ENCODE measurements at regions not wholly inside any gene's neighbourhood (a gene's known extent, or its start where the extent isn't known, plus 50 kb on each side); places are given as distances from the start of the nearest gene placed in this dataset.

DNA sequence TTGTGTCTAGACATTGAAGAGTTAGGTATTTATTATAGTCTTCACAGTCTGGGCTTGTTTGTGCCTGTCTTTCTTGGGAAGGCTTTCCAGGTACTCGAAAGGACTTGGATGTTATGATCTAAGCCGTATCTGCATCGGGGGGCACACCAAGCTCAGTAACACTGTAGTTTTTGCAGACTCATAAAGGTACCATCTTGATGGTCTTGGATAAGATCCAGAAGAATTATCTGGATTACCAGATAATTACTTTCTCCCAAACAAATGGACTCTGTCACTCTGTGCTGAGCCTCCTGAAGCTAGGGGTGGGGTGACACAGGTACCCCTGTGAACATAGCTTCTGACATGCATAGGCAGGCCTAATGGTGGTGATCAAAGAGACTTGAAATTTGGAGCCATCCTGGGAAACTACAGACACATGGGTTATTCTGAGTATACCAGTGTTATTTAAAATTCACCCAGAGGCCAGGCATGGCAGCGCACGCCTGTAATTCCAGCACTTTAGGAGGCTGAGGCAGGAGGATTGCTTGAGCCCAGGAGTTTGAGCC, 238.6 kb upstream of the TPM1 start:
- no peak for DNase-seq (ENCODE audit: low read depth)

DNA sequence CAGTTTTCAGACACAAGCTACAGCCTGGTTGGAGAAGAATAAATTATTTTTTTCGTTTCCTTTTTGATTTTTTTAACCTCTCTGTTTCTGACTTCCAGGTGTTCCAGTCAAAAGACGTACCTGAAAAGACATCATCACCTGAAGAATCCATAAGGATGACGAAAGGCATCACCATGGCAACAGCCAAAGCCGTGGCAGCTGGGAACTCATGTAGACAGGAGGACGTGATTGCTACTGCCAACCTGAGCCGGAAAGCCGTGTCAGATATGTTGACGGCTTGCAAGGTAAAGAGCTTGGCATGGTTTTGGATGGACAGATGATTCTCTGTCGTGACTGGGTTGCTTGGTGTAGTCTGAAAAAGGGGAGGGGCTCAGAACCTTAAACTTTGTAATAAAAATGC, 237.0 kb upstream of the TPM1 start:
- no peak for DNase-seq (ENCODE audit: low read depth)

DNA sequence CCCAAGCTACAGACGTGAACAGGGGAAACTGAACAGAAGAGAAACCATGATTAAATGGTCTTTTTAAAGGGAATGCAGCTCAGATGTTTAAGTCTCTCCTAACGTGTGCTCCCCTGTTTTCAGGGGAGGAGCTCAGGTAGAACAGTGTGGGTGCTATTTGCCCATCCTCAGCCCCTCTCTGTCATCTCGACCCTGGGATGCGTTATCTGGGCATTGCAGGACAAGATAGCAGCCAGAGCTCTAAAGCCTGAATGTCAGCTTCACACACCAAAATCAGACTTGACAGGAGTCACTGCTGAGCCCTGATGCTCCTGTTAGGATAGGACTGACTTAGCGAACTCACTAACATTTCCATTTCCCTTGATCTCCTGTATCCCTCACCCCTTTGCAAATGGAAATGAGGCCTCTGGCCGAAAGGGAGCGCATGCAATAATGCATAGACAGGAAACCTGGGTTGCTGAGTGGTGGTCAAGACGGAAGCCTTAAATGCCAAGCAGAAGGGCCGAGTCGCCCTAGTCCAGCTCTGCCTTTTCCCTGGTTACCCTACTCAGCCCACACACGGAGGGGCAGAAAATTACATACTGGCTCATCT, 234.9 kb upstream of the TPM1 start:
- no peak for DNase-seq (ENCODE audit: low read depth)

- DNase-seq (ENCODE audit: low read depth), result no peak
Measured at GRCh38 chr15:62809115-62809967, 233.2 kb upstream of the TPM1 start.

GRCh38 chr15:62809968-62810260, 232.6 kb upstream of the TPM1 start:
- DNase-seq (ENCODE audit: low read depth), result no peak

GRCh38 chr15:62812515-62812835, 230.1 kb upstream of the TPM1 start:
- DNase-seq (ENCODE audit: low read depth), result no peak

- DNase-seq (ENCODE audit: low read depth), result no peak
Measured at GRCh38 chr15:62816342-62817069, 226.0 kb upstream of the TPM1 start.

GRCh38 chr15:62818691-62819090, 223.9 kb upstream of the TPM1 start:
- DNase-seq (ENCODE audit: low read depth), result no peak

DNA sequence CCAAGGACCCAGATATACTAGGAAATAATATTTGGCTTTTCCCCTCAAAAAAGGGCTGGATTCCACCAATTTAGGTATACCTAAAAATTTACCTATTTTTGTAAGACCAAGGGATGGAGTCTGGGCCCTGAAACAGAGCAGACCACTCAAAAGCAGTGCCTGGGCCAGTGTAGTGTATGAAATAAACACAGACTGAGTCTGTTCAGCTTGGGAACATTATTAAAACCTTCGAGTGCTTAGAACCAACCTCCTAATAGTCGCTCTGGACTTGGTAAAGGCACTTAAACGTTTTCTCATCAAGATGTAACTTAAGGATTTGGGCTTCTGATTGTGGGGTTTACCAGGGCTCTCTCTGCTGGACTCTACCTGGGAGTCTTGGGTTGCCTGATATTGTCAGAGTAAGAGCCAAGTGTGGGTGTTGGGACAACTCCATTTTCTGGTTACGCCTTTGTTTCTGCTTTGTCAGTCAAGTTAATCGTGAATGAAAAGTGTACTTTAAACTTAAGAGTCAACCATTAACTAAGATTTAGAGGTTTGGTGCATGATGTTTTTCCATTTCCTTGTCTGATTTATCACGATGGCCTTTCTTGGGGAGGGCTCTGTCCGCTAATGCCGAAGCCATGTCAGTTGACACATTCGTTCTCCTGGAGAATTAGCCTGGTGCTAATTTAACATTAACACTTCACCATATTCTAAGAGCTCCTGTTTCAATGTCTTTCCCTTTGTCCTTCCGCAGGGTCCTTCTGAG, 221.0 kb upstream of the TPM1 start:
- DNase-seq (ENCODE audit: low read depth), result no peak

GRCh38 chr15:62822228-62822627, 220.3 kb upstream of the TPM1 start:
- DNase-seq (ENCODE audit: low read depth), result no peak

DNA sequence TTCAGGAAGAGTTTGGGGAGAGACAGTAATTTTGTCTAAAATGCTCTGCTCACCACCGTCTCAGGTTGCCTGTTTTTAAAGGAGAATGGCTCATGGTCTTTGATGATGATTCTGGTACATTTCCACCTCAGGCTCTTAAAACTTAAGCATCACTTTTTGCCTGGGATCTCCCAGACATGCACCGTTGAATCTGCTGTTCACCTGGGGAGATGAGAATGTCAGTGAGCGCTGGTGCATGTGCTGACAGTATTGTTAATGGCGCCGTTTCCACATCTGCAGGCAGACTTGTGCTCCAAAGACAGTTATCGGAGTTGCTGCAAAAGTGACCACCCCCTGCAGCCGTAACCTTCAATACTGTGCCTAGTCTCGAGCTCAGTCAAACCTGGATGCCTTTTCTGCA, 219.0 kb upstream of the TPM1 start:
- DNase-seq (ENCODE audit: low read depth), result no peak

- no peak for DNase-seq (ENCODE audit: low read depth)
Measured at GRCh38 chr15:62824111-62825015, 218.2 kb upstream of the TPM1 start.

DNA sequence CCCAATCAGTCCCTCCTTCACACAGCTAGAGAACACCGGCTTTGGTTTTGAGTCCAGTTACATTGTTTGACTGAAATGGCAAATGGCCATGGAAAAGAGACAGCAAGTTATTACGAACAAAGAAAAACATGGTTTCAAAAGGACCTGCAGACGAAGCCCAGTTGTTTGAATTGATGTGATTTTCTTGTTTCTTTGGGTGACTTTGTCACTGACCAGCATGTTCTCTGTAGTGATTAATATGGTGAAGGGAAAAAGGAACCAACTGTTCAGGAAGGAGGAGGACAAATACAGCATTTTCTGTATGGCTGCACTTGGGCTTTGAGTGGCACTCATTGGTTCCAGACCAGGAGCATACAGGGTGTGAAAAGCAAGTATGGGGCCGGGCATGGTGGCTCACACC, 217.4 kb upstream of the TPM1 start:
- DNase-seq (ENCODE audit: low read depth), result no peak

DNA sequence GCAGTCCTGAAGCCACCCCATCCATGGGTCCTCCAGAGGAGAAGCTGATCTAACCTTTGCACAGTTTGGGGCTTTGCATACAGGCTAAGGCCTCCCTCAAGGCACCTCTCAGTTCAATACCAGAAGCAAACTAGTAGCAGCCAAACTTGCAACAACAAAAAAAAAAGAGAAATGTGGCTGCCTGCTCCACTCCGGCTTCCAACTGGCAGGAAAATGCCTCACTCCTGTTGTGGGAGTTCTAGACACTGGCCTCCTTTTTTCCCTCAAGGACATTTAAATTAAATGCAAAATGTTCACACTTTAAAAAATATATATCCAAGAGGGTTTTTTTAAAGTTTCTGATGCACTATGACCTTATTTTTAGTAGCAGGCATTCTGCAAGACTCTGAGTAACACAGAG, 216.0 kb upstream of the TPM1 start:
- no peak for DNase-seq (ENCODE audit: low read depth)

DNA sequence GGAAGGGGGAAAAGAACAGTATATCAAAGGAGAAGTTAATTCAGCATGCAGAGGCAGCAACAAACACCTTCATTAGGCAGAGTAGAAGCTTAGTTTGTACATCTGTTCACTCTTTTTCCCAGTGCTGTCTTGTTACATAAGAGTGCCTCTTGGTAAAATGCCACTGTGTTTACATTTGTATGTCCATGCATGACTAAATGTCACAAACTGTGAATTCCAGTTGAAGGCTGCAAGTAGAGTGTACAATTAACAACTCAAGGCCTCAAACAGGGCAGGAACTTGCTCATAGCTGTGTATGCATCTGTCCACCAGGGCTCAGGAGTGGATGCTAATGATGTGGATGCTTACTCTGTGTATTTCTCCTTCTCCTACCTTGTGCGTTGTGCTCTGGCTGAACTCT, 214.2 kb upstream of the TPM1 start:
- no peak for DNase-seq (ENCODE audit: low read depth)

DNA sequence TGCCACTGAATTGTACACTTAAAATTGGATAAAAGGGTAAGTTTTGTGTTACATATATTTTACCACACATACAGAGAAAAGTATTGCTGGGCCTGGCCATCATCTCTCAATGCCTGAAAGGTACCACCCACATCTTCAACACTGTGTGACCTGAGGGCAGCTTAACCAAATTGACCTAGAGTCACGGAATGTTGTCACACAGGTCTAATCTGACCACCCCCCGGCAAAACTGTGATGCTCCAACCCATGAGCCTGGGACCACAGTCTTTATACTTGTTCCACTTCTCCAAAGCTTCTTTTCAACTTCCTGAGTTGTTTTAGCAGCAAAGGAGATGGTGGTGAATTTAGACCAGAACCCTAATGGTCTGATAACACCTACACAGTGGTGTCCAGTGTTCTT, 210.3 kb upstream of the TPM1 start:
- DNase-seq (ENCODE audit: low read depth), result no peak

GRCh38 chr15:62833646-62834045, 208.9 kb upstream of the TPM1 start:
- DNase-seq (ENCODE audit: low read depth), result no peak

DNA sequence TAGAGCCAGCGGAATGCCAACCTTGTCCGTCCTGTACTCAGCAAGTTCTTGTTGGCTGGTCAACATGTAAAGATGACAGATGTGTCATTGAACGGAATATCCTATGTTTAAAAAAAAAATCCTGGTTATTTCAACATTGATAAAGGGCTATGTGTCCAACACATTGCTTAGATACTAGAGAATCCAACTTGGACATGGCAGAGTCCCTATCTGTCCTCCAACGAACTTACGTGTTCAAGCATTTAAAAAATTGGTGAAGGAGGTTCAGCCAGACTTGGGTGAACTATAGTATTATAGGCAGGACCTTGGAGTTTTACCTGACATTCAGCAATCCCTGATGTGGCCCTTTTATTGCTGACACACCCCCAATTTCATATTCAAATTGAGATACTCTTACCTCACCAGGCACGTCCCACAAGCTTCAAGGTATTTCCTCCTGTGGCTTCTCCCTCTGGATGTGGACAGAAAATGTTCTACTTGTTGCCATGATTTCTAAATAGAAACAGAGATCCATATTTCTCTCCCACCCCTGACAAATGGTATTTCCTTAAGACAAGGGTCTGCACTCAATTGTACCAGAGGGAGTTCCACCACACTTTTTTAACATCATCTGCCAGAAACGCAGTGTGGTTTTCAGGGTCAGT, 207.7 kb upstream of the TPM1 start:
- DNase-seq (ENCODE audit: low read depth), result no peak

- no peak for DNase-seq (ENCODE audit: low read depth)
Measured at GRCh38 chr15:62835351-62835750, 207.2 kb upstream of the TPM1 start.

DNA sequence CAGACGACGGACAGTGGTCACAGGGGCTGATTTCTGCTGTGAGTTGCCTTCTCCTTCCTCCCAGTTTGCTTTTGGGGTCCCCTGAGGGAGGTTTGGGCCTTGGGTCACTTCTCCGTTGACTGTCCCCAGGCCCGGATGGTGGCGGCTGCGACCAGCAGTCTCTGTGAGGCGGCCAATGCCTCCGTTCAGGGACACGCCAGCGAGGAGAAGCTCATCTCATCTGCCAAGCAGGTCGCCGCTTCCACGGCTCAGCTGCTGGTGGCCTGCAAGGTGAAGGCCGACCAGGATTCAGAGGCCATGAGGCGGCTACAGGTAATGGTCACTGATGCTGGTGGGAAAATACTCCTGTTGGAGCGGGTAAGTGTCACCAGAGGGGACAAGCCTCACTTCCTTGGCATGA, 206.8 kb upstream of the TPM1 start:
- no peak for DNase-seq (ENCODE audit: low read depth)
